ENCODE measurements at regions not wholly inside any gene's neighbourhood (a gene's known extent, or its start where the extent isn't known, plus 50 kb on each side); places are given as distances from the start of the nearest gene placed in this dataset.

- H3K36me3 ChIP-seq (ENCODE audit: control insufficient read depth, low read length) = no peaks in the 10 kb centered on the region
- no peaks in the 10 kb centered on the region for H3K79me2 ChIP-seq (ENCODE audit: control insufficient read depth, low read length)
- no peak overlapping the region for H3K4me2 ChIP-seq (ENCODE audit: low read length)
- H3K27ac ChIP-seq (ENCODE audit: low read depth, low read length) = no peak overlapping the region
- H3F3A ChIP-seq (ENCODE audit: control insufficient read depth, insufficient read depth) = no peaks in the 10 kb centered on the region
- H3K4me3 ChIP-seq (ENCODE audit: low read length) = no peak overlapping the region
- no peaks in the 10 kb centered on the region; the same call in 1 of the 2 replicates for H3K9me2 ChIP-seq (replicated peaks; ENCODE audit: control insufficient read depth, low read length)
- H3K9me3 ChIP-seq (ENCODE audit: control insufficient read depth, insufficient read depth, low read length) = no peaks in the 10 kb centered on the region
- H3K4me1 ChIP-seq (ENCODE audit: control insufficient read depth, low read length) = no peaks in the 10 kb centered on the region
- H3K27me3 ChIP-seq (ENCODE audit: control insufficient read depth, low read length) = peaks cover 11% of the 10 kb centered on the region
- no peak for TF ChIP-seq EZH2phosphoT487 (IDR thresholded peaks at IDR 0.05; ENCODE audit: borderline replicate concordance, low read length)
- no peak for TF ChIP-seq CTCF (IDR thresholded peaks at IDR 0.05; ENCODE audit: low read depth, low read length, poor library complexity, severe bottlenecking)
- H4K20me1 ChIP-seq (ENCODE audit: control insufficient read depth, insufficient read depth, low read depth, low read length) = no peaks in the 10 kb centered on the region
Observed at GRCh38 chr14:59075506-59075905, 113.0 kb upstream of the DAAM1 start.

GRCh38 chr14:59081720-59082119 is 106.7 kb upstream of the DAAM1 start:
- no peak for TF ChIP-seq CTCF (IDR thresholded peaks at IDR 0.05; ENCODE audit: low read depth, low read length, poor library complexity, severe bottlenecking)
- no peak for TF ChIP-seq EZH2phosphoT487 (IDR thresholded peaks at IDR 0.05; ENCODE audit: borderline replicate concordance, low read length)
- no peaks in the 10 kb centered on the region for H3K9me3 ChIP-seq (ENCODE audit: control insufficient read depth, insufficient read depth, low read length)

DNA sequence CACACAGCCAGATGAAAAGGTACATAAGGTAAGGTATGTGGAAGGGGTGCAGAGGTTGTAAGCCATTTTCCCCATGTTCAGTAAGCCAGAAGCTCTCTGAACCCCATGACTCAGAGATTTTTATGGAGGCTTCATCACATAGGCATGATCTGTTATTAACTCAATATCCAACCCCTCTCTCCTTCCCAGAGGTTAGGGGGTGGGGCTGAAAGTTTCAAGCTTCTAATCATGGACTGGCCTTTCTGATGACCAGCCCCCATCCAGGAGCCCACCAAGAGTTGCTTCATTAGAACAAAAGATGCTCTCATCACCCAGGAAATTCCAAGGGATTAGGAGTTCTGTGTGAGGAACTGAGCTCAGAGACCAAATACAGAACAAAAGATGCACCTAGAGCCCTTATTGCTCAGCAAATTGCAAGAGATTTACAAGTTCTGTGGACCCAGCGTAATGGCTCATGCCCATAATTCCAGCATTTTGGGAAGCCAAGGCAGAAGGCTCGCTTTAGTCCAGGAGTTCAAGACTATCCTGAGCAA is 103.2 kb upstream of the DAAM1 start:
- Histone ChIP-seq H3F3A (ENCODE audit: control insufficient read depth, insufficient read depth) (no peaks in the 10 kb centered on the region), H3K9me2 (replicated peaks; ENCODE audit: control insufficient read depth, low read length) (no peaks in the 10 kb centered on the region), H3K4me3 (ENCODE audit: low read length) (no peak overlapping the region), H4K20me1 (ENCODE audit: control insufficient read depth, insufficient read depth, low read depth, low read length) (no peaks in the 10 kb centered on the region), H3K27ac (ENCODE audit: low read depth, low read length) (no peak overlapping the region), H3K9me3 (ENCODE audit: control insufficient read depth, insufficient read depth, low read length) (no peaks in the 10 kb centered on the region), H3K27me3 (ENCODE audit: control insufficient read depth, low read length) (no peaks in the 10 kb centered on the region), H3K4me2 (ENCODE audit: low read length) (no peak overlapping the region), H3K79me2 (ENCODE audit: control insufficient read depth, low read length) (no peaks in the 10 kb centered on the region), H3K36me3 (ENCODE audit: control insufficient read depth, low read length) (no peaks in the 10 kb centered on the region), H3K4me1 (ENCODE audit: control insufficient read depth, low read length) (no peaks in the 10 kb centered on the region)
- TF ChIP-seq CTCF (IDR thresholded peaks at IDR 0.05; ENCODE audit: low read depth, low read length, poor library complexity, severe bottlenecking) (no peak), EZH2phosphoT487 (IDR thresholded peaks at IDR 0.05; ENCODE audit: borderline replicate concordance, low read length) (no peak)

More at GRCh38 chr14:59081720-59082119, 106.7 kb upstream of the DAAM1 start:
- H3K27ac ChIP-seq (ENCODE audit: low read depth, low read length) = no peak overlapping the region
- no peaks in the 10 kb centered on the region for H3K79me2 ChIP-seq (ENCODE audit: control insufficient read depth, low read length)
- no peak overlapping the region for H3K4me3 ChIP-seq (ENCODE audit: low read length)
- peaks cover 6% of the 10 kb centered on the region for H3K27me3 ChIP-seq (ENCODE audit: control insufficient read depth, low read length)
- no peaks in the 10 kb centered on the region; the same call in 1 of the 2 replicates for H3K9me2 ChIP-seq (replicated peaks; ENCODE audit: control insufficient read depth, low read length)
- H3K36me3 ChIP-seq (ENCODE audit: control insufficient read depth, low read length) = no peaks in the 10 kb centered on the region
- H3F3A ChIP-seq (ENCODE audit: control insufficient read depth, insufficient read depth) = no peaks in the 10 kb centered on the region
- H4K20me1 ChIP-seq (ENCODE audit: control insufficient read depth, insufficient read depth, low read depth, low read length) = no peaks in the 10 kb centered on the region
- H3K4me1 ChIP-seq (ENCODE audit: control insufficient read depth, low read length) = no peaks in the 10 kb centered on the region
- no peak overlapping the region for H3K4me2 ChIP-seq (ENCODE audit: low read length)

Measured in DOHH2 (cell line).